KMS-11 (cell line): ENCODE measurements at regions not wholly inside any gene's neighbourhood (a gene's known extent, or its start where the extent isn't known, plus 50 kb on each side); places are given as distances from the start of the nearest gene placed in this dataset.

Experiments used
- H2AFZ ChIP-seq: fragments of 200-600 bp; sonication (generic); 2 replicates; pipeline ENCODE4 v1.6.1; 2016; ENCODE audit warnings: antibody characterized with exemption, mixed run types, low read depth
- H3K27ac ChIP-seq: fragments of 200-600 bp; sonication (generic); 2 replicates; pipeline ENCODE4 v1.6.1; 2016; ENCODE audit warnings: mild to moderate bottlenecking, mixed run types
- H3K27me3 ChIP-seq: fragments of 200-600 bp; sonication (generic); 2 replicates; pipeline ENCODE4 v1.6.1; 2017; ENCODE audit warnings: mild to moderate bottlenecking, low read depth, mixed run types, moderate library complexity; ENCODE audit not compliant: insufficient read depth
- H3K36me3 ChIP-seq: fragments of 200-600 bp; sonication (generic); 2 replicates; pipeline ENCODE4 v1.6.1; 2017; ENCODE audit warnings: mild to moderate bottlenecking, mixed run types; ENCODE audit not compliant: insufficient read depth
- H3K4me1 ChIP-seq: fragments of 200-600 bp; sonication (generic); 2 replicates; pipeline ENCODE4 v1.6.1; 2016; ENCODE audit warnings: mild to moderate bottlenecking, low read depth, mixed run types; ENCODE audit not compliant: poor library complexity, severe bottlenecking
- H3K4me2 ChIP-seq: fragments of 200-600 bp; sonication (generic); 2 replicates; pipeline ENCODE4 v1.7.0; 2016; ENCODE audit warnings: mild to moderate bottlenecking, mixed run types
- H3K4me3 ChIP-seq: fragments of 200-600 bp; sonication (generic); IDR thresholded peaks from 2 replicates; pipeline ENCODE4 v1.6.1; 2017; ENCODE audit warnings: low read depth, low read length, mixed read lengths; ENCODE audit not compliant: insufficient read depth
- H3K79me2 ChIP-seq: fragments of 200-600 bp; sonication (generic); 2 replicates; pipeline ENCODE4 v1.6.1; 2016; ENCODE audit warnings: low read depth, mixed run types; ENCODE audit not compliant: insufficient read depth
- H3K9ac ChIP-seq: fragments of 200-600 bp; sonication (generic); 2 replicates; pipeline ENCODE4 v1.6.1; 2016; ENCODE audit warnings: mild to moderate bottlenecking, mixed run types
- H4K20me1 ChIP-seq: fragments of 200-600 bp; sonication (generic); 2 replicates; pipeline ENCODE4 v1.6.1; 2016; ENCODE audit warnings: mild to moderate bottlenecking, mixed run types; ENCODE audit not compliant: insufficient read depth
- TF ChIP-seq, protein P1 (sequence below): fragments of 200-600 bp; sonication (generic); conservative IDR thresholded peaks from 2 replicates; pipeline ENCODE4 v1.6.1; 2017; ENCODE audit warnings: low read depth, mild to moderate bottlenecking, antibody characterized with exemption, low read length, moderate library complexity, mixed read lengths

DNA sequence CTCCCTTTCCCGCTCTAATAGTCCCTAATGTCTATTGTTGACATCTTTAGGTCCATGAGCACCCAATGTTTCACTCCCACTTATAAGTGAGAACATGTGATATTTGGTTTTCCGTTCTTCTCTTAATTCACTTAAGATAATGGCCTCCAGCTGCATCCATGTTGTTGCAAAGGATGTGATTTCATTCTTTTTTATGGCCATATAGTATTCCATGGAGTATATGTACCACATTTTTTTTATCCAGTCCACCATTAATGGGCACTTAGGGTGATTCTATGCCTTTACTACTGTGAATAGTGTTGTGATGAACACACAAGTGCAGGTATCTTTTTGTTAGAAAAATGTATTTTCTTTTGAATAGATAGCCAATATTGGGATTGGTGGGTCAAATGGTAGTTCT lies 126.0 kb upstream of the RAB3GAP2 start:
- Histone ChIP-seq H3K36me3 (no peaks in the 10 kb centered on the region), H3K4me2 (no peak overlapping the region), H3K79me2 (no peaks in the 10 kb centered on the region), H3K4me3 (no peak overlapping the region), H2AFZ (no peak overlapping the region), H3K27ac (no peak overlapping the region), H3K4me1 (no peaks in the 10 kb centered on the region), H3K27me3 (no peaks in the 10 kb centered on the region), H3K9ac (no peak overlapping the region), H4K20me1 (no peaks in the 10 kb centered on the region)
- TF ChIP-seq, protein P1, sequence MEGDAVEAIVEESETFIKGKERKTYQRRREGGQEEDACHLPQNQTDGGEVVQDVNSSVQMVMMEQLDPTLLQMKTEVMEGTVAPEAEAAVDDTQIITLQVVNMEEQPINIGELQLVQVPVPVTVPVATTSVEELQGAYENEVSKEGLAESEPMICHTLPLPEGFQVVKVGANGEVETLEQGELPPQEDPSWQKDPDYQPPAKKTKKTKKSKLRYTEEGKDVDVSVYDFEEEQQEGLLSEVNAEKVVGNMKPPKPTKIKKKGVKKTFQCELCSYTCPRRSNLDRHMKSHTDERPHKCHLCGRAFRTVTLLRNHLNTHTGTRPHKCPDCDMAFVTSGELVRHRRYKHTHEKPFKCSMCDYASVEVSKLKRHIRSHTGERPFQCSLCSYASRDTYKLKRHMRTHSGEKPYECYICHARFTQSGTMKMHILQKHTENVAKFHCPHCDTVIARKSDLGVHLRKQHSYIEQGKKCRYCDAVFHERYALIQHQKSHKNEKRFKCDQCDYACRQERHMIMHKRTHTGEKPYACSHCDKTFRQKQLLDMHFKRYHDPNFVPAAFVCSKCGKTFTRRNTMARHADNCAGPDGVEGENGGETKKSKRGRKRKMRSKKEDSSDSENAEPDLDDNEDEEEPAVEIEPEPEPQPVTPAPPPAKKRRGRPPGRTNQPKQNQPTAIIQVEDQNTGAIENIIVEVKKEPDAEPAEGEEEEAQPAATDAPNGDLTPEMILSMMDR, result no peak

DNA sequence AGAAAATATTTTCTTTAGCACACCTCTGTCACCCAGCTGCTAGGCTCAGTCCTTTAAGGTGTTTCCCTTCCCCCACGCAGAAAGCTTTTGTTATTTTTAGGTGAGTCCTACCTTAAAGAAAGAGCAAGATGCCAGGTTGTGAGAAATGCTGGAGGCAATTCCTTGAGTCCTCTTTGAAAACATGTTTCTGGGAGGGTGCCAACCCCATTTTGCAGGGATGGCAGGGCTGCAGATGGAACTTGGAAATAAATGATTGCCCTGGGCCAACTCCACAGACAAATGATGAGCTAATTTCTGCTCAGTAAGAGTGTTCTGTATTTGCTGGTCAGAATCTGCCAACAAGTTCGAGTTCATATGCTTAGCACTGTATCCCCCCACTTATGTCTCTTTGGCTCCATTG lies 119.2 kb upstream of the RAB3GAP2 start:
- H2AFZ ChIP-seq, result no peak overlapping the region
- H3K27ac ChIP-seq, result no peak overlapping the region
- H4K20me1 ChIP-seq, result no peaks in the 10 kb centered on the region

DNA sequence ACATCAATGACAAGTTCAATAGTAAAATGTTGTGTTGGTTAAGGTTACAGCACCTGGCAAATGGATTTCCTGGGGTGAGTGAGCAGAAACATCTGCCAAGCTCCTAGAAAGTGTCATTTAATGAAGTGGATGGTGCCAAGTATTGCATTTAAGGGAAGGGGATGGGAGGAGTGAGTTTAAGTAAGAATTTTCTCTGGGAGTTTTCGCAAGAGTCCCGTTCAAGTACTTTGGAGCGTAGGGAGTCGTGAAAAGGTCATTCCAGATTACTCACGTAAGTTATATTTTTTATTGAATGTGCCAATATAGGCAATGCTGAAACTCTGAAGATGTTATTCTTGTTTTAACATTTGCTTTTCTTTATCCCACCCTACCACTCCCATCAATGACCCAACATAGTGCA lies 117.4 kb upstream of the RAB3GAP2 start:
- no peaks in the 10 kb centered on the region for H3K36me3 ChIP-seq
- H3K4me3 ChIP-seq, result no peak overlapping the region
- no peak overlapping the region for H2AFZ ChIP-seq
- H3K27ac ChIP-seq, result no peak overlapping the region
- H3K79me2 ChIP-seq, result no peaks in the 10 kb centered on the region
- H3K27me3 ChIP-seq, result no peaks in the 10 kb centered on the region
- no peak overlapping the region for H3K9ac ChIP-seq
- H4K20me1 ChIP-seq, result no peaks in the 10 kb centered on the region
- TF ChIP-seq, protein P1, result no peak
- H3K4me2 ChIP-seq, result no peak overlapping the region
- no peaks in the 10 kb centered on the region for H3K4me1 ChIP-seq

More for the DNA sequence above, 119.2 kb upstream of the RAB3GAP2 start:
- no peak overlapping the region for H3K4me2 ChIP-seq
- no peak overlapping the region for H3K4me3 ChIP-seq
- H3K36me3 ChIP-seq, result no peaks in the 10 kb centered on the region
- no peak overlapping the region for H3K9ac ChIP-seq
- TF ChIP-seq, protein P1, result no peak
- H3K79me2 ChIP-seq, result no peaks in the 10 kb centered on the region
- no peaks in the 10 kb centered on the region for H3K4me1 ChIP-seq
- no peaks in the 10 kb centered on the region for H3K27me3 ChIP-seq

DNA sequence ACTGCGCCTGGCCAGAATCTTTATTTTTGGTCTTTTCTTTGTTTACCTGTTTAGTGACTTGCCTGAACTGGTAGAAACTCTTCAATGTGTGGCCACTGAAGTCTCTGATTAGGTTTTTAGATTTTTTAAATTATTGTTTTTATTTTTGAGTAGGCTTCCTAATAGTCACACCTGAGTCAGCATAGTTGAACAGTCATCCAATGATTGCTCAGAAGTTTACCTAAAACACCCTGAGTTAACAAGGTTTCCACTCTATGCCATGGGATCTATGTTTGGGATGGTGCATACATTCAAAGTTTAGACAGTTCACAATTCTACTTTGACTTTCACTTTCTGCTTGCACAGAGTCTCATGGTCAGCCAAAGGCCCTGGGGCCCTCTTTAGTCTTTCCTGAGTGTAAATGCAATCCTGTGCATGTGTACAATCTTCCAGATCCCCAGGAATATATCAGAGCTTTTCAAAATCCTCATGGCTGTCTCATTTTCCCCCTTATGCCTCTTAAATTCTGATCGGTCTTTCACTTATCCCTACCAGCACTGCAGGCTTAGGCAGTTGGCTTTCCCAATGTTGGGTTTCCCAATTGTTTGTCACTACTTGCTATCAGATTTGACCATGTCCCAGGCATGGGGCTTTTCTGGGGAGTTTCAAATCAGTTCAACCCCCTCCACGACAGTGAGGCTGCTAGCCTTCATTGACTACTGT lies 114.4 kb upstream of the RAB3GAP2 start:
- H3K27me3 ChIP-seq, result no peaks in the 10 kb centered on the region

More for the DNA sequence above, 114.4 kb upstream of the RAB3GAP2 start:
- Histone ChIP-seq H2AFZ (no peak overlapping the region), H3K79me2 (no peaks in the 10 kb centered on the region), H3K9ac (no peak overlapping the region), H3K36me3 (no peaks in the 10 kb centered on the region), H4K20me1 (no peaks in the 10 kb centered on the region), H3K4me1 (no peaks in the 10 kb centered on the region), H3K4me3 (no peak overlapping the region), H3K4me2 (no peak overlapping the region), H3K27ac (no peak overlapping the region)
- TF ChIP-seq, protein P1, result no peak
